K562 (cell line): ENCODE measurements at regions not wholly inside any gene's neighbourhood (a gene's known extent, or its start where the extent isn't known, plus 50 kb on each side); places are given as distances from the start of the nearest gene placed in this dataset.

Experiments used
- ATAC-seq: fragments of 200-7000 bp; cut with Tn5 transposase; 3 replicates; pipeline ENCODE4 v1.9.1; 2020; ENCODE audit warnings: moderate library complexity
- BruUV-seq: library from RNA; stranded (reverse); fragments of 400-500 nt; replicated peaks from 2 replicates; lab custom pipeline; 2021; lab: Mats Ljungman, UMichigan
- CTCF ChIA-PET: fragments of 300-600 bp; formaldehyde crosslinking; extraction: SDS; loops from one replicate; lab custom pipeline; 2021; ENCODE audit warnings: low intra/inter-chr PET ratio; lab: Yijun Ruan, JAX
- POLR2A ChIA-PET: fragments of 300-600, 350-650 bp; sonication (Branson Sonifier 250); formaldehyde crosslinking; extraction: SDS; loops from one replicate; lab custom pipeline; 2021; ENCODE audit warnings: antibody characterized with exemption, inconsistent platforms; lab: Yijun Ruan, JAX
- DNase-seq, 4 experiments: peaks; one replicate each; pipeline versions ENCODE4 v3.0.0 to v3.0.0-alpha.2; 2011 to 2018; ENCODE audit warnings: low spot score in 3 of 4, mixed read lengths in 3 of 4; ENCODE audit errors: extremely low read depth in 1 of 4
- FAIRE-seq: peaks from 2 replicates; lab custom pipeline; 2011; peaks lifted over from hg19 to GRCh38; lab: Jason Lieb, UNC
- H2AFZ ChIP-seq: 2 replicates; pipeline ENCODE4 v1.6.0; 2011; ENCODE audit warnings: low read depth, low read length, control low read depth, inconsistent platforms
- H3K27ac ChIP-seq: fragments of 200-600 bp; 3 replicates; pipeline ENCODE4 v1.8.0; 2011; ENCODE audit warnings: low read depth, mild to moderate bottlenecking, control low read depth, inconsistent platforms, low read length, moderate library complexity, mixed read lengths; ENCODE audit errors: extremely low read depth
- H3K27me3 ChIP-seq, 2 experiments: fragments of 300-600 bp in 1 of 2; 2 replicates in 1 of 2; 3 replicates in 1 of 2; pipeline versions ENCODE4 v1.6.0 to v1.8.0; 2011; ENCODE audit warnings: inconsistent platforms in 2 of 2, low read length in 2 of 2, mild to moderate bottlenecking in 1 of 2, mixed read lengths in 1 of 2, moderate library complexity in 1 of 2; ENCODE audit not compliant: control insufficient read depth in 2 of 2, insufficient read depth in 2 of 2
- H3K36me3 ChIP-seq: fragments of 300-600 bp; 3 replicates; pipeline ENCODE4 v1.8.0; 2011; ENCODE audit warnings: mild to moderate bottlenecking, low read length, inconsistent platforms; ENCODE audit not compliant: control insufficient read depth, insufficient read depth
- H3K4me1 ChIP-seq, 2 experiments: fragments of 200-600 bp in 1 of 2; replicated peaks in 1 of 2; 2 replicates in 1 of 2; 3 replicates in 1 of 2; pipeline versions ENCODE4 v1.5.1 to v1.8.0; 2011; ENCODE audit warnings: inconsistent platforms in 2 of 2, low read length in 2 of 2, mild to moderate bottlenecking in 1 of 2, mixed read lengths in 1 of 2, moderate library complexity in 1 of 2; ENCODE audit not compliant: control insufficient read depth in 2 of 2, insufficient read depth in 2 of 2
- H3K4me2 ChIP-seq: 2 replicates; pipeline ENCODE4 v1.6.1; 2011; ENCODE audit warnings: low read length, control low read depth, inconsistent platforms, mixed read lengths; ENCODE audit not compliant: insufficient read depth
- H3K4me3 ChIP-seq: fragments of 200-600 bp; sonication (generic), shearing (Covaris generic); 2 replicates; pipeline ENCODE4 v1.5.1; 2016; ENCODE audit warnings: control low read depth, inconsistent platforms
- H3K79me2 ChIP-seq: fragments of 200-600 bp; 3 replicates; pipeline ENCODE4 v1.8.0; 2011; ENCODE audit warnings: low read length, inconsistent platforms; ENCODE audit not compliant: control insufficient read depth, insufficient read depth
- H3K9ac ChIP-seq, 2 experiments: 2 replicates each; pipeline versions ENCODE4 v1.6.0 to v1.6.1; 2011; ENCODE audit warnings: low read depth in 2 of 2, low read length in 2 of 2, control low read depth in 1 of 2, inconsistent platforms in 1 of 2, mild to moderate bottlenecking in 1 of 2, mixed read lengths in 1 of 2; ENCODE audit not compliant: insufficient read depth in 1 of 2
- H3K9me1 ChIP-seq: one replicate; pipeline ENCODE4 v1.6.0; 2011; ENCODE audit warnings: inconsistent platforms, mild to moderate bottlenecking, low read length, moderate library complexity; ENCODE audit not compliant: control insufficient read depth, insufficient read depth
- H3K9me3 ChIP-seq: replicated peaks from 2 replicates; pipeline ENCODE4 v1.5.1; 2011; ENCODE audit warnings: low read depth, low read length, inconsistent platforms; ENCODE audit not compliant: control insufficient read depth, insufficient read depth
- H4K20me1 ChIP-seq: replicated peaks from 2 replicates; pipeline ENCODE4 v1.6.1; 2011; ENCODE audit warnings: low read length, inconsistent platforms, mixed read lengths; ENCODE audit not compliant: control insufficient read depth, insufficient read depth
- ARHGAP35 ChIP-seq: fragments of 450-650 bp; IDR thresholded peaks from 2 replicates; pipeline ENCODE4 v1.6.1; 2018; ENCODE audit not compliant: partially characterized antibody
- BRD4 ChIP-seq: fragments of 200-600 bp; sonication (generic); IDR thresholded peaks from 2 replicates; pipeline ENCODE4 v1.6.1; 2017; ENCODE audit warnings: inconsistent platforms
- CREBBP ChIP-seq: IDR thresholded peaks from one replicate; pipeline ENCODE4 v1.6.1; 2012; ENCODE audit warnings: low read depth, mild to moderate bottlenecking, control low read depth, inconsistent platforms, low read length
- CTCF ChIP-seq, 3 experiments: IDR thresholded peaks in 2 of 3; conservative IDR thresholded peaks in 1 of 3; 2 replicates each; pipeline ENCODE4 v1.5.1; 2011 to 2012; ENCODE audit warnings: low read length in 3 of 3, mild to moderate bottlenecking in 3 of 3, control low read depth in 2 of 3, improper control_type of control experiment in 1 of 3, inconsistent platforms in 1 of 3, low read depth in 1 of 3, mixed read lengths in 1 of 3, moderate library complexity in 1 of 3; ENCODE audit not compliant: insufficient read depth in 2 of 3
- ILF3 ChIP-seq: fragments of 450-650 bp; IDR thresholded peaks from 2 replicates; pipeline ENCODE4 v1.6.1; 2018; ENCODE audit warnings: antibody characterized with exemption, mild to moderate bottlenecking, moderate library complexity, borderline replicate concordance
- KLF10 ChIP-seq: fragments of 250-450 bp; sonication (Bioruptor Pico); IDR thresholded peaks from 2 replicates; pipeline ENCODE4 v1.6.1; 2021; ENCODE audit warnings: matching md5 sums
- NRF1 ChIP-seq, 2 experiments: fragments of 450-650 bp; IDR thresholded peaks in 1 of 2; conservative IDR thresholded peaks in 1 of 2; 2 replicates each; pipeline ENCODE4 v1.6.1; 2014; ENCODE audit warnings: mild to moderate bottlenecking in 2 of 2
- POLR2G ChIP-seq: fragments of 200-400 bp; formaldehyde crosslinking; IDR thresholded peaks from 2 replicates; pipeline ENCODE4 v1.6.1; 2017; ENCODE audit warnings: low read depth, mild to moderate bottlenecking, antibody characterized with exemption, low read length, moderate library complexity
- PTBP1 ChIP-seq: fragments of 200-400 bp; formaldehyde crosslinking; IDR thresholded peaks from 2 replicates; pipeline ENCODE4 v1.6.1; 2017; ENCODE audit warnings: low read depth, low read length
- PYGO2 ChIP-seq: fragments of 450-650 bp; IDR thresholded peaks from 2 replicates; pipeline ENCODE4 v1.6.1; 2016; ENCODE audit warnings: mild to moderate bottlenecking, missing genetic modification characterization, moderate library complexity, missing compliant biosample characterization
- RBM22 ChIP-seq: fragments of 200-400 bp; formaldehyde crosslinking; IDR thresholded peaks from 2 replicates; pipeline ENCODE4 v1.6.1; 2018; ENCODE audit warnings: low read length, low read depth; ENCODE audit not compliant: poor library complexity, severe bottlenecking
- STAT5A ChIP-seq: IDR thresholded peaks from 2 replicates; pipeline ENCODE4 v1.6.1; 2012; ENCODE audit warnings: low read length, inconsistent platforms, borderline replicate concordance
- ZBTB5 ChIP-seq: fragments of 450-650 bp; IDR thresholded peaks from 2 replicates; pipeline ENCODE4 v1.6.1; 2017; ENCODE audit warnings: antibody characterized with exemption
- ZNF175 ChIP-seq: fragments of 200-800 bp; sonication (Bioruptor generic); IDR thresholded peaks from 2 replicates; pipeline ENCODE4 v1.6.1; 2016; ENCODE audit warnings: low read depth, mild to moderate bottlenecking, missing genetic modification characterization, missing compliant biosample characterization
- ZNF263 ChIP-seq: sonication (generic); formaldehyde crosslinking; IDR thresholded peaks from 2 replicates; pipeline ENCODE4 v1.8.0; 2022; ENCODE audit warnings: mild to moderate bottlenecking, missing genetic modification reagents, borderline replicate concordance
- ZNF316 ChIP-seq: fragments of 450-650 bp; IDR thresholded peaks from 2 replicates; pipeline ENCODE4 v1.6.1; 2016
- ZNF512 ChIP-seq: IDR thresholded peaks from 2 replicates; pipeline ENCODE4 v1.6.1; 2016; ENCODE audit warnings: missing genetic modification characterization, missing compliant biosample characterization
- ZNF57 ChIP-seq: fragments of 450-650 bp; formaldehyde crosslinking; IDR thresholded peaks from 2 replicates; pipeline ENCODE4 v1.4.0; 2020; ENCODE audit warnings: mild to moderate bottlenecking, moderate library complexity
- ZNF584 ChIP-seq: fragments of 200-800 bp; sonication (Bioruptor generic); IDR thresholded peaks from 2 replicates; pipeline ENCODE4 v1.6.1; 2016; ENCODE audit warnings: low read depth, mild to moderate bottlenecking, missing genetic modification characterization, missing compliant biosample characterization
- ZNF699 ChIP-seq: fragments of 250-450 bp; sonication (Bioruptor Pico); IDR thresholded peaks from 2 replicates; pipeline ENCODE4 v1.8.0; 2021; ENCODE audit warnings: mild to moderate bottlenecking, moderate library complexity; ENCODE audit not compliant: insufficient replicate concordance
- WGBS: fragments of 100-300 bp; shearing (Covaris generic); methylation state at CpG from one replicate; pipeline ENCODE4 v1.1.6; 2016; ENCODE audit warnings: low coverage, mixed read lengths; ENCODE audit not compliant: insufficient coverage; ENCODE audit errors: missing lambda C conversion rate; 5-methylcytosine and 5-hydroxymethylcytosine counted together
- in situ Hi-C: fragments of 300-500 bp; cut with MboI; formaldehyde crosslinking; loops from 4 replicates; pipeline ENCODE4 v1.15.0; 2018; ENCODE audit warnings: inconsistent platforms, mixed read lengths
- intact Hi-C: fragments of 100-400 bp; cut with micrococcal nuclease; formaldehyde crosslinking; loops from 2 replicates; pipeline ENCODE4 v1.14.2; 2022

- no peaks in the 10 kb centered on the region for H4K20me1 ChIP-seq
- in situ Hi-C loops (no loop called here), intact Hi-C loops (no loop called here)
- H3K9ac ChIP-seq = no peak overlapping the region
- no peaks in the 10 kb centered on the region for H3K36me3 ChIP-seq
- no TSS peak for BruUV-seq
- no peak overlapping the region for H3K27ac ChIP-seq
- no peaks in the 10 kb centered on the region for H3K79me2 ChIP-seq
- H3K4me2 ChIP-seq = no peak overlapping the region
- H3K9me1 ChIP-seq = no peaks in the 10 kb centered on the region
- no peak for TF ChIP-seq PYGO2 (tag)
- no peak for TF ChIP-seq ZNF175 (CRISPR knock-in tag)
- no peak for TF ChIP-seq CTCF (IDR thresholded peaks at IDR 0.05 in 2 of 3, conservative IDR thresholded peaks at IDR 0.05 in 1 of 3; ENCODE audit: insufficient read depth in 2 of 3, low read depth in 1 of 3, low read length in 3 of 3)
- no peak for TF ChIP-seq ZNF316
- no peak for TF ChIP-seq ZNF263 (CRISPR knock-in tag)
- no peak for TF ChIP-seq ZNF512 (tag)
- TF ChIP-seq CREBBP = no peak
- no peak for TF ChIP-seq BRD4
- TF ChIP-seq ZNF57 (CRISPR knock-in tag) = no peak
- TF ChIP-seq KLF10 (CRISPR knock-in tag) = no peak
- no peak for TF ChIP-seq PTBP1
- TF ChIP-seq POLR2G = no peak
- TF ChIP-seq RBM22 = no peak
- no peak for TF ChIP-seq NRF1 (conservative IDR thresholded peaks at IDR 0.05 in 1 of 2, IDR thresholded peaks at IDR 0.05 in 1 of 2)
- no peak for TF ChIP-seq ILF3
- no peak for TF ChIP-seq ZBTB5
- no peak for TF ChIP-seq STAT5A
- TF ChIP-seq ZNF699 (CRISPR knock-in tag) = no peak
- TF ChIP-seq ZNF584 (CRISPR knock-in tag) = no peak
- no peak for TF ChIP-seq ARHGAP35
- H3K4me1 ChIP-seq = no peaks in the 10 kb centered on the region
- DNase-seq (no peak), ATAC-seq (no peak), FAIRE-seq (no peak)
- ChIA-PET POLR2A (interaction anchor here (1.0 kb wide), 1 partner anchor 8 kb away, joined by 4 read pairs; no protein-coding TSS in a partner anchor), CTCF (no interaction called here)
- H2AFZ ChIP-seq = no peak overlapping the region
- H3K9me3 ChIP-seq = no peaks in the 10 kb centered on the region
- H3K27me3 ChIP-seq = no peaks in the 10 kb centered on the region
- H3K4me3 ChIP-seq = no peak overlapping the region
- WGBS = 0% methylated on average over 3 of the region's 3 CpGs
Observed at GRCh38 chr17:34051046-34051445, 204.0 kb upstream of the CCL2 start.
